GM18505 (cell line): ENCODE measurements at regions not wholly inside any gene's neighbourhood (a gene's known extent, or its start where the extent isn't known, plus 50 kb on each side); places are given as distances from the start of the nearest gene placed in this dataset.

ENCODE experiments used
- ATAC-seq: cut with Tn5 transposase; IDR thresholded peaks from one replicate; pipeline ENCODE4 v1.9.1; 2021; ENCODE audit not compliant: unreplicated experiment
- POLR2A ChIP-seq: IDR thresholded peaks from 4 replicates; pipeline ENCODE4 v1.6.1; 2011; ENCODE audit warnings: borderline replicate concordance; ENCODE audit not compliant: insufficient read depth, insufficient read length; ENCODE audit errors: extremely low read depth

DNA sequence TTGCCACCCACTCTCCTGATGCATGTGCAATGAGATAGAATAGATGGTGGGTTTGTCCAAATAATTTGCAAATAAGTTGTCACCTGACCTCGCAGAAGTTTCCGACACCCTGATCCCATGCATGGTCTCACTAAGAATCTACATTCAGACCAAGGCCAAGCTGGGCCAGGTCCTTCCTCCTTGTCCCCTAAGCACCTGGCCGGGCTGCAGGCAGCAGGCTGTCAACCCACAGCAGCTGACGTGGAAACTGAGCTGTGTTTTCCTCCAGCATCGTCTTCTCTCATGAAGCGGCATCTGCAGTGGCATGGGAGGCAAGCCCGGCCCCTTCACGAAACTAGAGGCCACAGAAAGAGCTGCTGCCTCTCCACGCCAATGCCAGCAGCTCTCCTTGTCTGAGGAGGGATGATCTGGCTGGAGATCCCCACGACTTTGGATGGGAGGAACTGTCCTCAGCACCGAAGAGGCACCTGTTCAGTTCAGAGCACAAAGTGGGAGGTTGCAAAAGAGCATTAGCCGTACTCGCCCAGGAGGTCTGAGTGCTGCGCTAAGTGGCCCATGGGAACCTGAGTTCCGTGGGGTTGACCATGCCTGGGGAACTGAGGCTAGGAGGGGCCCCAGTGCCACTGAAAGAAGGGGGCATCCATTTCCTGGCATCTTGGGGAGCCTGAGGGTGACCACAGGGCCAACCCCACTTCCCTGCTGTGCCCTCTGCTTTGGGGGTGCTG lies 110.5 kb upstream of the INSIG1 start:
- no peak for ATAC-seq
- TF ChIP-seq POLR2A, result no peak

DNA sequence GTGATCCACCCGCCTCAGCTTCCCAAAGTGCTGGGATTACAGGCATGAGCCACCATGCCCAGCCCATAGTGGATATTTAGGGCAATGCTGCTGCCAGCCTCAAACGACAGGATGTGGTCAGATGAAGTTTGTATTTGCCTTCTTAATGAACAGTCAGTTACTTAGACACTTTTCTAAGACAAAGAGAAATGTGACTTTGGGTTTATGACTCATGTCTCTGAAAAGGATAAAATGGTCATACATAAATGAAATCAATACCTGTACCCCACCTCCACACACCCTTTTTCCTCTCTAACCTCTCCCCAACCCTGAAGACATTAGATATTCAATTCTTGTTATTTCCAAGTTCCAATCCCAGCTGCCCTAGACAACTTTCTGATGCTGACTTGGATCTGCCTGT lies 109.3 kb upstream of the INSIG1 start:
- ATAC-seq, result no peak
- TF ChIP-seq POLR2A, result no peak

DNA sequence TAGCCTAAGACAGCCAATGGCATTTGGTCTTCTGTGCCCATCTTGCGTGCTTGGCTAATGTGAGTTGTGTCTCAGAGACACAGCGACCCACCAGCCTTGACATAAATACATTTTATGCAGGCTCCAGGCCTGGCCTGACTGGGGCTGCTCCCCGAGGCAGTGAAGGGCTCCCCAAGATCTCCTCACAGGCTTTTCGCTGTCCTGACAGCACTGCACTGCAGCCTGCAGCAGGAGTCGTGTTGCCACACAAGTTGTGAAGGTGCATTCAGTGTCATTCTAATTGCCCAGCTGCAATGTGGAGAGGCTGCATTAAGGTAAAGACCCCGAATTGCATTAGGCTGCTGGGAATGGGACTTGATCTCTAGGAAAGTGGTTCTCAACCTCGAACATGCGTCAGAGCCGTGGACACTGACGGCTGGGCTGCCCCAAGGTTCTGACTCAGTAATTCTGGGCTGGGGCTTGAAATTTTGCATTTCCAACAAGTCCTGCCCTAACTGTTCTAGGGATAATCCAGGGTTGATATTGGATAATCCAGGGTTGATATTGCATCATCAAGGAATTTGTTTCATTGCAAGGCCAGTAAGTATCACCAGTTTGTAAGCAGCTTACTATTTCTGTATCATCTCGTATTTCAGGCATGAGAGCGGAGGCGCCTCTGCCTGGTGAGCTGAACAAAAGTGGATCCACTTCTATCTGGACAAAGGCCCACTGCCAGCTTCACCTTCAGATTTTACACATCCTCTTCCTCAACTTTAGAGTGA lies 108.7 kb upstream of the INSIG1 start:
- TF ChIP-seq POLR2A, result no peak
- no peak for ATAC-seq

DNA sequence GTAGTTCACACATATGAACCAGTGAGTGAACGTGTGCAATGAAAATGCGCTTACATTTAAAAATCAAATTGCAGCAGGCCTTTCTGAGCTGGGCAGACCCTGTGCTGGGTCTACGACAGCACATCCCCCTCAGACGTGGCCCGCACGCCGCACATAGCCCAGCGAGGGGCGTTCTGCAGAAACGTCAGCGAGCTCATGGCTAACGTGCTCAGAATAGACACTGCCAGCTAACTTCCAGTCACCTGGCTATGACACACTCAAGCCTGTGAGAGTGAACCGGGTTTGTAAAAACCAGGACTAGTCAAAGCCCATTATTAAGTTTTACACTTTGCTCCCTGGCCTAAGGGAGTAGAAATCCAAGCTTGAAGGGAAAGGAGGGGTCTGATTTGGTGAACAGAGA lies 108.1 kb upstream of the INSIG1 start:
- TF ChIP-seq POLR2A, result no peak
- no peak for ATAC-seq

DNA sequence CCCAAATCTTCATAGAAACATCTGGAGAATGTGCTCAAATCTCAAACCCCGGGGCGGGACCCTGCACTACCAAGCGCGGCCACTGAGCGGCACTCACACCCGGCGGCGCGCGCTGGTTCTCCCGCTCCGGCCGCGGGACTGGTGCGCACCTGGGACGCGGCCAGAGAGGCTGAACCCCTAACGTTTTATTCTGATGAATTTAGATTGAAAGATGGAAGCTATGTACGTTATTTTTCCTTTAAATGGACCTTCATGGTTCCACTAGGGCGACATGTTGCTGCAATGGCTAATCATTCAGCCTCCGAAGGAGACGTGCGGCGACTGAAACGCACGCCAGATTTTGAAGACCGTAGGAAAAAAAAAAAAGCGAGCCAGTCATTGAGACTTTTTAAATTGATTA lies 107.0 kb upstream of the INSIG1 start:
- ATAC-seq, result peak; percentile 71
- TF ChIP-seq POLR2A, result no peak

DNA sequence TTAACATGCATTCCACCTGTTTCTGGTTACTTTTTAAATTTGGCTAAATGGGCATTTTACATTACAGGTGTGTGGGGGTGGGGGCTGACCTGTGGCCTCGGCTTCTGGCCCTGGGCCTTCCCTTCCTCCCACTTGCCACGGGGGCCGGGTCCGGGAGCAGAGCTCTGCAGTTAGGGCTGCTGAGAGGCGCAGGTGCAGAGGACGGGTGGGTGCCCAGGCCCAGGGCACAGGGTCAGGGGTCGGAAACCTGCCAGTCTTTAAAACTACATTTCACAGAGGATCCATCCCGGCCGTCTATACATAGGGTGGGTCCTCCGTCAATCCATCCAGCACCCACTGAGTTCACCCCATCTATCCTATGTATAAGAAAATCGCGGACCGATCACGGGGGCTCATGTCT lies 106.5 kb upstream of the INSIG1 start:
- TF ChIP-seq POLR2A, result no peak
- ATAC-seq, result no peak

DNA sequence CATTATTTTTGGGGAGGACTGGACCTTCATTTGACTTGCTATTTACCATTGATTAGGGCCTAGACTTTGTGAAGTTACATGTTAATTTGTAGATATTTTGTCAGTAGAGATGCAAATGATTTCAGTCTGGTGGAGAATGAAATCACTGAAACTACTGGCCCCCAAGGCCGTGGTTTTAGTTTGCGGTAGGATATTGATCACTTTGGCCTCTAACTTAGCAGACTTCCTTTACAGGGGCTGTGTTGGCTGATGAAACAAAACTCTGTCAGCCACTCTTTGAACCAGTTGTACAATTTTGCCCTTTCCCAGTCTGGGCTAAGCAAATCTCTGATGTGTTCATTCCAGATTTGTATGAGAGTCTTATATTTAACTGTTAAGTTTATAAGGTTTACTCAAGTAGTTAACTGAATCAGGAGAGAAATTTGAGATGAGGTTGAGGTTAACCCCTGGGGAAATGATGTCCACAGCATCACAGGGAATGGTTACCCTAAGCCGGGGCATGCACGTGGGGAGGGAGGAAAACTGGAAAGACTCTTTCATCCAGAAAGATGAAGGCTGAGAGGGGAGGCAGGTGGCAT lies 105.7 kb upstream of the INSIG1 start:
- no peak for ATAC-seq
- TF ChIP-seq POLR2A, result no peak

DNA sequence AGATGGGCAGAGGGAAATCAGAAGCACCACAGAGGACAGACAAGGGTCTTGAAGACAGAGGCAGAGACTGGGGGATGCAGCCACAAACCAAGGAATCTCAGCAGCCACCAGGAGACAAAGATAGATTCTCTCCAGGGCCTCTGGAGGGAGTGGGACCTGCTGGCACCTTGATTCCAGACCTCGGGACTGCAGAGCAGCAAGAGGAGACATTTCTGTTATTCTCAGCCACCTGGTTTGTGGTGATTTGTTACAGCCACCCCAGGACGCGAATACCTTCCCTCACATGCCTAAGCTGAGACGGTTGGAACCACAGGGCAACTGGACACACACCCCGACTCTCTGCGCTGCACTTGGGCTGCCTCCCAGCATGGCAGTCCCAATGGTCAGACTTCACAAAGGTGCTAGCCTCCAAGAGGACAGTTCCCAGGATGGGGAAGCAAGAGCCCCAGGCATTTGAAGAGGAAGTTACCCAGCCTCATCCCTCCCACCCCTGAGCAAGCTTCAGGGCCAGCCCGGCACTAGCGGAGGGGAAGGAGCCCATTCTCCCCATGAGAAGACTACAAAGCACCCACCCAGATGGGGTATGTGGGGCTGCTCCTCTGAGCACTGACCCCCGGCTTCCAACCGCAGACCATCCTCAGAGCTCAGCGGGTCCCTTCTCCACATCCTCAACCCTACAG lies 104.6 kb upstream of the INSIG1 start:
- ATAC-seq, result no peak
- TF ChIP-seq POLR2A, result no peak

DNA sequence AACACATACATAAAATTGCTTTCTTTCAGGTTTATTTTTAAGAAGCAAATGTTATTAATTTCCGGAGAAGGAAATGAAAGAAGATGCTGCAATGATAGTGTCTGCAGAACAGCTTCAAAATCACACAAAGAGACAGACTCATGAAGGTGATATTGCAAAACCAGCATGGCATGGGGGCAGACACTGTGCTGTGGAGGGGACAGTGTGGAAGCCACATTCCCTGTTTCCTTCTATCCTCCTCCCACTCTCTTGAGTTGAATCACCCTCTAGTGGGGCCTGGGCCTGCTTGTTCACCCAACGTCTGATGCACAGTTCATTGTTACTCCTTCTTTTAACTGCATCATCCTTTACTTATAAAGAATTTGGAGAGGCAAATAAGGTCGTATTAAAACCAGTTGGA lies 104.0 kb upstream of the INSIG1 start:
- no peak for ATAC-seq

DNA sequence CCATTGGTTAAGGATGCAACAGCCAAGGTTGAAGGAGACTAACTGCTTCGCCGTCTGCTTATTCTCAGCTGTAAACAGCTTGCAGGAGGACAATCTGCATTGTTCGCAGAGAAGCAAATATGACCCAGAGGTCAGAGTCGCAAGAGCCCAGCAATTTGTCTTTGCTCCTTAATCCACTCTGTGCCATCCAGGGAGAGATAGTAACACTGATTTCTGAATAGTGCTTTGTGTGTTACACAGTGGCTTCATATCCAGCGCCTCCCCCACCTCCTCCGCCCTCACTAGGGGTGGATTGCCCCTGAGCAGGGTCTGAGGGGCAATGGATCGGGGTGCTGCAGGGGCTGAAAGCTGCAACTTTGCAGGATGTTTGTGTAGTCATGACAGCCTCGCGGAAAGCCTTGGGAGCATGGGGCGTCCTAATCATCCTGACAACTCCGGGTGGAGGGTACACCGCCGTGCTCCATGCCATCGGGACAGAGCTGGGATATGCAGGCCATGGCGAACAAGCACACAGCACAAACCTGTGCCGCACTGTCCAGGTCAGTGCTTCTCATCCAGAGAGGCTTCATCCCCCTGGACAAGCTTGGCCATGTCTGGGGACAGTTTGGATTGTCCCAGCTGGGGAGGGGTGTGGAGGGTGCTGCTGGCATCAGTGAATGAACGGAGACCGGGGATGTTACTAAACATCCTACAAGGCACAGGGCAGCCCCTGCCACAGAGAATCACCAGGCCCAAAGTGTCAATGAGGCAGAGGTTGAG lies 103.1 kb upstream of the INSIG1 start:
- no peak for TF ChIP-seq POLR2A
- ATAC-seq, result no peak

More for the DNA sequence above, 104.0 kb upstream of the INSIG1 start:
- no peak for TF ChIP-seq POLR2A

DNA sequence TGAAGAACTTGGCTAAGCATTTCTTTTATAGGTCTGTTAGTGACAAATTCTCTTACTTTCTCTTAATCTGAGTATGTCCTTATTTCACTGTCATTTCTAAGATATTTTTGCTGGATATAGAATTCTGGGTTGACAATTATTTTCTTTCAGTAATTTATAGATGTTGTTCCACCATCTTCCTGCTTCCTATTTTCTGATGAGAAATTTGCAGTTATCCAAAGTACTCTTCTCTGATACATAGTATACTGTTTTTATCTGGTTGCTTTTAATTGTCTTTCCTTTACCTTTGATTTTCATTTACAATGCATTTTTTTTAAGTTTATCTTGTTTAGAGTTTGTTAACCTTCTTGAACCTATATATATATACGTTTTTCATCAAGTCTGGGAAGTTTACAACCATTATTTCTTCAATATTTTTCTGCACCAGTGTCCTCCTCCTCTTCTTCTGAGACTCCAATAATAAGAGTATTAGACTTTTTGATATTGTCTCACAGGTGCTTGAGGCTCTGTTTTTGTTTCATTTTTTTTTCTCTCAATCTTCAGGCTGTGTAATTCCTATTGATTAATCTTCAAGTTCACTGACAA lies 101.6 kb upstream of the INSIG1 start:
- no peak for TF ChIP-seq POLR2A
- ATAC-seq, result no peak

DNA sequence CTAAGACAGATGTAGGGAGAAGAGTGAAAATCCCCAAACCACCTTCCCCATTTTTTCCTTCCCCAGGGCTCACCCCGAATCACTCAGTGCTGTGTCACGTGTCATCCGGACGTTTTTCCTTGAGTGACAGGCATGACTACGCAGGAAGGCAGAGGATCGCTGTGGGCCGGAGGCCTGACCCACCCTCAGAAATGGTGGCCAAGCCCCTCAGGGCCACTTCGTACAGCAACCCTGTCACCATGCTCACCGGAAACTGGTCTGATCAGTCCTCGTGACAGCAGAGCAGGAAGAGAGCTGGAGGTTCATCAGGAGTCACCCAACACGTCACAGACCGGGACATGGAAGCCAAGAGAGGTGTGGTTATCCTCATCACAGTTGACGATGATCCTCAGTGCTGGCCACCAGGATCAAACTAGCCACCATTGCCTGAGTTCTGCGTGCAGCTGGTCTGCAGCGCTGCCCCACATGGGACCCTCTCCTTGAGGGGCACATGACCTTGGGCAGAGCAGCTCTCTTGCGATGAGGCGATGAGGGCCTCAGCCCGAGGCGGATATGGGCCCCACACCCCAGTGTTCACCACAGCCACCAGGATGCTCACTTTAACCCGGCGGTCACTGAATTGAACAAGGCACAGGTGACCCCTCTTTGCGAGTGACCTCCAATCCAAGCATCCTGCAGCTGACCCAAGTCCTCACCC lies 99.3 kb upstream of the INSIG1 start:
- TF ChIP-seq POLR2A, result no peak
- no peak for ATAC-seq

DNA sequence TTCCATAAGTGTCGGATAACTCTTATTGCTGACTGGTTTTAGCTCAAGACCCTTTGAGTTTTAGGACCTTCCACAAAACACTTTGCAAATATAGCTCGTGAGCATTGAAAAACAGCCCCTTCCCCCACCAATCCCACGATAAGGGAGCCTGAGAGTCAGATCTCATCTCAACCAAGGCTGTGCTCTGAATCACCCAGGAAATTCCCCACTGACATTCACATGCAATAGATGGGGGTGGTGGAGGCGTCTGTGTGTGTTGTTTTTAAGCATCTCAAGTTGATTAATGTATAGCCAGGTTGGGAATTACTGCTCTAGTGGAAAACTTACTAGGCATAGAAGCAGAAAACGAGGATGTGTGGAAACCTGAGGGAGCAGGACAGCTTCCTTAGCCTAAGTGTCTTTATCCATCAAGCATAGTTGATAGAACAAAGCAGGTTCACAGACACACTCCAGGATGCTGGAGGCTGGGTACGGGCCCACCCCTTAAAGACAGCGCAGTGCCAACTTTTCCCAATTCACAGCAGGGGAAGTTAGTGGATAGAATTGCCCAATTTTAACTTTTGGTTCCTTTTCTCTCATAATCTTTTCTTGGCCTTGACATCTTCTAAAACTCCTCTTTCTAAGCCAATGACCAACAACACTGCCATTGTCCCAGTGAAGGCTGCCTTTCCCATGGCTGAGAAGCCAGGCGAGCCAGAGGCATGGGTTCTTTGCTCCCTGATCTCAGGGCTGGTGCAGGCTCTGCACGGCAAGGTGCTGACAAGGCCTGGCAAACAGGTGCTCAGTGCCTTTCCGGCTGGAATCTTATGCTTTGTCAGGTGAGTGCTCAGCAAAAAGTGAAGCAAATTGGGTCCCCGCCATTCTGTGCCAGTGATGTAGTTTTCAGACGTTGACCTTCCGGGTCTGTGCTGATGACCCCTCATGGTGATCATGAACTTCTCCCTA lies 98.5 kb upstream of the INSIG1 start:
- no peak for TF ChIP-seq POLR2A
- peak; percentile 56 for ATAC-seq
